HFF-Myc (cell line): ENCODE measurements at regions not wholly inside any gene's neighbourhood (a gene's known extent, or its start where the extent isn't known, plus 50 kb on each side); places are given as distances from the start of the nearest gene placed in this dataset.

Experiments
- DNase-seq: peaks from one replicate; pipeline ENCODE4 v3.0.0-alpha.2; 2011; ENCODE audit warnings: low read depth; ENCODE audit errors: extremely low read depth
- H3K4me3 ChIP-seq: replicated peaks from 2 replicates; pipeline ENCODE4 v1.5.1; 2011; ENCODE audit warnings: low read depth, mild to moderate bottlenecking, control low read depth, low read length
- TF ChIP-seq, protein P1 (sequence below): IDR thresholded peaks from 2 replicates; pipeline ENCODE4 v1.5.1; 2012; ENCODE audit warnings: mild to moderate bottlenecking, low read depth, low read length, control low read depth; ENCODE audit errors: missing control alignments

DNA sequence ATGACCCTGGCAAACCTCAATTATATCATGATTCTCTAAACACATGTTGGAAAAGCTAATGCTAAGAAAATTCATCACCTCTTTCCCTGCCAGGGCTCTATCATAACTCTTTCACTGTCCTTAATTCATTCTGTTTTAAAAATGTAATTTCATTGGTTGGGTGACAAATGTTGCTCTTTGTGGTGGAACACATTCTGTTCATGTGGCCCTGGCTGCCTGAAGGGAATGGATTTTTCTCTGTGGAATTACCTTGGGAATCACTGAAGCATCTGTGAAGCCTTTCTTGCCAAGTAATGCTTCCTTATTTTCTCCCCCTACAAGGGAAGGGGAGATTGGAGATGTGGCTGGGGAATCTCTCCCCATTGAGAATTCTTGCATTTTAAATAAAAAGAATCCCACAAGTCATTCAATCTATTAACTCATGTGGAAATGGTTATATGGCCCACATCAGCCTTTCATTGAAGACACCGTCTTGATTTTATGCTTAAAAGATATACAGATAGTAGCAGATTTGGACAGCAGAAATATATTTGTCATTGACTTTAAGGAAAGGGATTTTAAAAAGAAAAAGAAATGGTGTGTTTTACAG is 201.8 kb upstream of the NMUR2 start:
- TF ChIP-seq, protein P1, sequence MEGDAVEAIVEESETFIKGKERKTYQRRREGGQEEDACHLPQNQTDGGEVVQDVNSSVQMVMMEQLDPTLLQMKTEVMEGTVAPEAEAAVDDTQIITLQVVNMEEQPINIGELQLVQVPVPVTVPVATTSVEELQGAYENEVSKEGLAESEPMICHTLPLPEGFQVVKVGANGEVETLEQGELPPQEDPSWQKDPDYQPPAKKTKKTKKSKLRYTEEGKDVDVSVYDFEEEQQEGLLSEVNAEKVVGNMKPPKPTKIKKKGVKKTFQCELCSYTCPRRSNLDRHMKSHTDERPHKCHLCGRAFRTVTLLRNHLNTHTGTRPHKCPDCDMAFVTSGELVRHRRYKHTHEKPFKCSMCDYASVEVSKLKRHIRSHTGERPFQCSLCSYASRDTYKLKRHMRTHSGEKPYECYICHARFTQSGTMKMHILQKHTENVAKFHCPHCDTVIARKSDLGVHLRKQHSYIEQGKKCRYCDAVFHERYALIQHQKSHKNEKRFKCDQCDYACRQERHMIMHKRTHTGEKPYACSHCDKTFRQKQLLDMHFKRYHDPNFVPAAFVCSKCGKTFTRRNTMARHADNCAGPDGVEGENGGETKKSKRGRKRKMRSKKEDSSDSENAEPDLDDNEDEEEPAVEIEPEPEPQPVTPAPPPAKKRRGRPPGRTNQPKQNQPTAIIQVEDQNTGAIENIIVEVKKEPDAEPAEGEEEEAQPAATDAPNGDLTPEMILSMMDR = no peak
- DNase-seq = no peak
- no peak overlapping the region for H3K4me3 ChIP-seq

DNA sequence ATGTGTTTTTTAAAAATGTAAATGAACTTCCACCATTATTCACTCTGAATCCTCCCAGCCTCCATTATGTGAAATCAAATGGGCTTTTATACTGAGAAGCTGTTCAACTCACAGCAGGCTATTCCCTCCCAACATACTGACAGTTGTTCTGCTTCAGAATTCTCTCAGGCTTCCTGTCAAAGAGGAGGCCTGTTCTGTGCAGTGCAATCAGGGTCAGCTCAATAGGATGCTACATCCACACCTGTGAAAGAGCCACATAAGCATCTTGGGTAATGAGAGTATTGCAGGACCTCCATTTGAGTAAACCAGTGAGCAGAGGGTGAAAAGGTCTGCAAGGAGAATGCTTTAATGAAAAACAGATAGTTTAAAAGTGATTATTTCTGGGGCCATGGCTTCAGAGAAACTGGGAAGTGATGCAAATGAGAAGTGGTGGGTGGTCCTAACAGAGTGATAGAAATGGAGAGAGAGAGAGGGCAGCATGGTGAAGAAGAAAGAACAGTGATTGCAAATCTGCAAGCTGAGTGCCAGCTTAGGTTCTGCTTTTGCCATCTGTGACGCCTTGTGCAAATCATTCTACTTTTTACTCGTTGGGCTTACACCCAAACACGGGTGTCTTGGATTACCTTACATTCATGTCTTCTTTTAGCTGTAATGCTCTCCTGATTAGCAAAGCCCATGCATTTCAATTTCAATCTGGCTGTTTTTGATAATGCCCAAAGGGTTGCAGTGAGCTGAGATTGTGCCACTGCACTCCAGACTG is 202.5 kb upstream of the NMUR2 start:
- DNase-seq = no peak
- TF ChIP-seq, protein P1 = no peak
- no peak overlapping the region for H3K4me3 ChIP-seq

DNA sequence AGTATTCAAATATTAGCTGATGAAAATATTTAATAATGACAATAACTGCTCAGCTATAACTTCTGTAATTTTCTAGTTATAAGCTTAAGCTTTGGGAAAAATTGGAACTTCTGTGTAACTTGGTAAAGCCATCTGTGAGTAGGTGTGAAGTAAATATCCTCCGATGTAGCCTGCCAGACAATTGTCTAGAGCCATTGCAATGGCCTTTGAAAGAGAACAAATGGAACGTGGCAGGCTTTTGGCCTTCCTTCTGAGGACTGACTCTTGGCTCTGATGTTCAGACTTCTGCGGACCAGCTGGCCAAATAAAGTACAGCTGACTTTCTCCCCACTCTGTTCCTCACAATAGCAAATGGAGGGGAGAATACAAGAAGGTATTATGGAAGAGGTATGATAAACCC is 203.4 kb upstream of the NMUR2 start:
- TF ChIP-seq, protein P1 = no peak
- no peak overlapping the region for H3K4me3 ChIP-seq
- no peak for DNase-seq

DNA sequence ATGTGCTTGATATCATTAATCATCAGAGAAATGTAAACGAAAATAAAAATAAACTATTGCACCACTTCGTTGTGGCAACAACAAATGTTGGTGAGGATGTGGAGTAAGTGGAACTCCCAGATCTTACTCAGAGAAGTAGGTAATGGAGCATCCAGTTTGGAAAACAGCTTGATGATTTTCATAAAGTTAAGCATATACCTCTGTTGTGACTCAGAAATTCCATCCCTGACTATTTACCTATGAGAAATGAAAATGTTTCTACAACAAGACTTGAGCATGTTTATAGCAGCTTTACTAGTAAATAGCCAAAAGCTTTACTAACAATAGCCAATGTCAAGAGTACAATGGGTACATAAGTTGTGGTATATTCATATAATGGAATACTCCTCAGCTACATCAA is 214.7 kb upstream of the NMUR2 start:
- no peak overlapping the region for H3K4me3 ChIP-seq
- DNase-seq = no peak
- TF ChIP-seq, protein P1 = no peak

DNA sequence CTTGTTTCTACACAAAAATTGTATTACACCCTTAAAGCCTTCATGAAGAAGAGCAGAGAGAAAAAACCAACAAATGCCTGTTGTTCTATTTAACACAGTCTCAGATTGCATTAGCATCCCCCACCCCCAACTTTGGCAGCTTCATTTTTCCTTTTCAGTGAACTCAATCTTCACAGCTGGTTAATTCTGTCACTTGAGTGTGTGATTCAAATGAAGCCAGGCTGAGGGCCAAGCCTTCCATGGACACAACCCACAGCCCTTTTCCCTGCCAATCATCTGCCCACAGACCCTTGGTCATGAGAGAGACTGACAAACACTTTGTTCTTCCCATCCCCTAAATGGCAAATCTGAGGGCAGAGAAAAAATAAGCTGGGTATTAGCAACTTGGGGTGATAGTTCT is 217.5 kb upstream of the NMUR2 start:
- TF ChIP-seq, protein P1 = no peak
- no peak for DNase-seq
- no peak overlapping the region for H3K4me3 ChIP-seq

DNA sequence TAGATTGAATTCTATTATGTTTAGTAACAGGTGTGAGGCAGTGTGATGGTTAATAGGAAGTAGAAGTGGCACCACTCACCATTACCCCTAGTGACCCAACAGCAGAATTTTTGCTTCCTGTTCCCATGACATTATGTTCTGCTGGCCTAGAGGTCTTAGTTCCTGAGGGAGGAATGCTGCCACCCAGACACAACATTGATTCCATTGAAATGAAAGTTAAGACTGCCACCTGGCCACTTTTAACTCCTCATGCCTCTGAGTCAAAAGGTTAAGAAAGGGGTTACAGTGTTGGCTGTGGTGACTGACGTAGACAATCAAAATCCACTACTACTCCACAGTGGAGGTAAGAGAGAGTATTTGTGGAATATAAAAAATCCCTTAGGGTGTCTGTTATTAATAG is 218.9 kb upstream of the NMUR2 start:
- TF ChIP-seq, protein P1 = no peak
- no peak overlapping the region for H3K4me3 ChIP-seq
- no peak for DNase-seq
